ENCODE measurements at regions not wholly inside any gene's neighbourhood (a gene's known extent, or its start where the extent isn't known, plus 50 kb on each side); places are given as distances from the start of the nearest gene placed in this dataset.

DNA sequence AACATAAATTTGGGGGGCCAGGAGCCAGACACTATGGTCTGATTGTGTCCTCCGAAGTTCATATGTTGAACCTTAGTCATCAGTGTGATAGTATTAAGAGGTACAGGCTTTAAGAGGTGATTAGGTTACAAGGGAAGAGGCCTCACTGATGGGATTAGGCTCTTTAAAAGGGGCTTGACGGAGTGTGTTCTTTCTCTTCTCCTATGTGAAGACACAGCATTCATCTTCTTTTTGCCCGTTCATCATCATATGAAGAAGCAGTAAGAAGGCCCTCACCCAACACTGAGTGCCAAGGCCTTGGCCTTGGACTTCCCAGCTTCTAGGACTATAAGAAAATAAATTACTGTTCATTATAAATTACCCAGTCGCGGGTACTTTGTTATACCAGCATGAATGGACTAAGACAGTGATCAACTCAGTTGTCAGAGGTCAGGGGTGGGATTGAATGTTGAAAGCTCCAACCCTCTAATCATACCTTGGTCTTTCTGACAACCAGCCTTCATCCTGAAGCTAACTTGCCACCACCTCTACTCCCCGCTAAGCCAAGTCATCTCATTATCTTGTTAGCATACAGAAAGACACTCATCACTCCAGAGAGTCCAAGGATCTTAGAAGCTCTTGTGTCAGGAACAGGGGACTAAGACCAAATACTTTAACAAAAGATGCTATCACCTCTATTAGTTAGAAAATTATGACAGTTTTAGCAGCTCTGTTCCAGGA lies 543.4 kb upstream of the DIPK2B start:
- in situ Hi-C loops (cut with HindIII; ENCODE audit: extremely low pct_ligation_motif_present, low pct_unique_long_range_greater_than_20kb) = loop anchor here (25.0 kb wide), 1 partner anchor 432 kb away; no protein-coding TSS in a partner anchor
- ATAC-seq = no peak
- CTCF ChIA-PET (ENCODE audit: low intra/inter-chr PET ratio, low total read pairs) = no interaction called here

DNA sequence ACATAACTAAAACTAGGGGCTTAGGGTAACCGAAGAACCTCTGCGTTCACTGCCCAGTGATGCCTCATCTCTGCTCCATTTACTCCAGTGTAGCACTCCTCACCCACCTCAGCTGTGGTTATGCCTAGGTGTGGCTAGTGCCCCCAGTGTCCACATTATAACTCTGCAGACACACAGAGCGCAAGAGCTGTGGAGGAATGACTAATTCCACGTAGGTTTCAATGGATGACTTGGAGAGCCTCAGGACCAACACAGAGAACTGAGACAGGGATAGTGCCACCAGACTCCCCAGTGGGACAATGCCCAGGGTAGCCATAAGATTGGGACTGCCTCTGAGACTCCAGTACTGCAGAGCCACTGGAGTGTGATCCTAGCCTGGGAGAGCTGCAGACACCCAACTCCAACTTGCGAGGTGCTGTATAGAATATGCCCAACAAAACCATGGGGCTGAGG lies 542.4 kb upstream of the DIPK2B start:
- WGBS (ENCODE audit: low lambda C conversion rate) = 90% methylated on average over 4 of the region's 5 CpGs
- Histone ChIP-seq H3K4me1 (ENCODE audit: insufficient read depth, low read length) (no peaks in the 10 kb centered on the region), H3K9me3 (ENCODE audit: low read length) (no peaks in the 10 kb centered on the region), H3K27me3 (ENCODE audit: control insufficient read depth in 1 of 2, insufficient read depth in 2 of 2, low read length in 2 of 2) (no peaks in the 10 kb centered on the region), H3K9ac (ENCODE audit: insufficient read depth, low read depth, low read length) (no peak overlapping the region), H3K27ac (ENCODE audit: extremely low read length, insufficient read depth, low read length) (no peak overlapping the region), H3K4me3 (replicated peaks in 1 of 3; ENCODE audit: insufficient read depth in 1 of 3, low read depth in 2 of 3, low read length in 3 of 3) (no peak overlapping the region), H4K20me1 (ENCODE audit: insufficient read depth, low read length) (no peaks in the 10 kb centered on the region), H3K4me2 (ENCODE audit: low read depth, low read length) (no peak overlapping the region), H2AFZ (ENCODE audit: low read length) (no peak overlapping the region), H3K79me2 (ENCODE audit: insufficient read depth, low read length) (no peaks in the 10 kb centered on the region), H3K36me3 (replicated peaks in 1 of 2; ENCODE audit: control insufficient read depth in 1 of 2, insufficient read depth in 2 of 2, low read length in 2 of 2) (peaks cover 1 to 5% of the 10 kb centered on the region in 2 experiments; a peak in 2 of 5 replicates)
- ChIA-PET POLR2A (no interaction called here), CTCF (ENCODE audit: low intra/inter-chr PET ratio, low total read pairs) (no interaction called here)
- BruUV-seq (replicated peaks) = no TSS peak
- intact Hi-C loops (cut with micrococcal nuclease; ENCODE audit: unreplicated experiment) (no loop called here), in situ Hi-C loops (cut with HindIII; ENCODE audit: extremely low pct_ligation_motif_present, low pct_unique_long_range_greater_than_20kb) (loop anchor here (25.0 kb wide), 1 partner anchor 431 kb away; no protein-coding TSS in a partner anchor)
- ATAC-seq (peak; percentile 90), DNase-seq (ENCODE audit: low spot score) (peak; percentile 12), FAIRE-seq (no peak)
- TF ChIP-seq ZNF234 (CRISPR knock-in tag; conservative IDR thresholded peaks at IDR 0.05) (no peak), IKZF4 (CRISPR knock-in tag; IDR thresholded peaks at IDR 0.05; ENCODE audit: borderline replicate concordance, low read depth, not compliant biosample characterization) (no peak), ATAD3A (CRISPR knock-in tag; IDR thresholded peaks at IDR 0.05) (no peak)
- TF ChIP-seq, protein P1, sequence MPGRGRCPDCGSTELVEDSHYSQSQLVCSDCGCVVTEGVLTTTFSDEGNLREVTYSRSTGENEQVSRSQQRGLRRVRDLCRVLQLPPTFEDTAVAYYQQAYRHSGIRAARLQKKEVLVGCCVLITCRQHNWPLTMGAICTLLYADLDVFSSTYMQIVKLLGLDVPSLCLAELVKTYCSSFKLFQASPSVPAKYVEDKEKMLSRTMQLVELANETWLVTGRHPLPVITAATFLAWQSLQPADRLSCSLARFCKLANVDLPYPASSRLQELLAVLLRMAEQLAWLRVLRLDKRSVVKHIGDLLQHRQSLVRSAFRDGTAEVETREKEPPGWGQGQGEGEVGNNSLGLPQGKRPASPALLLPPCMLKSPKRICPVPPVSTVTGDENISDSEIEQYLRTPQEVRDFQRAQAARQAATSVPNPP (CRISPR knock-in tag; IDR thresholded peaks at IDR 0.05) = no peak
- TF ChIP-seq, protein P2, sequence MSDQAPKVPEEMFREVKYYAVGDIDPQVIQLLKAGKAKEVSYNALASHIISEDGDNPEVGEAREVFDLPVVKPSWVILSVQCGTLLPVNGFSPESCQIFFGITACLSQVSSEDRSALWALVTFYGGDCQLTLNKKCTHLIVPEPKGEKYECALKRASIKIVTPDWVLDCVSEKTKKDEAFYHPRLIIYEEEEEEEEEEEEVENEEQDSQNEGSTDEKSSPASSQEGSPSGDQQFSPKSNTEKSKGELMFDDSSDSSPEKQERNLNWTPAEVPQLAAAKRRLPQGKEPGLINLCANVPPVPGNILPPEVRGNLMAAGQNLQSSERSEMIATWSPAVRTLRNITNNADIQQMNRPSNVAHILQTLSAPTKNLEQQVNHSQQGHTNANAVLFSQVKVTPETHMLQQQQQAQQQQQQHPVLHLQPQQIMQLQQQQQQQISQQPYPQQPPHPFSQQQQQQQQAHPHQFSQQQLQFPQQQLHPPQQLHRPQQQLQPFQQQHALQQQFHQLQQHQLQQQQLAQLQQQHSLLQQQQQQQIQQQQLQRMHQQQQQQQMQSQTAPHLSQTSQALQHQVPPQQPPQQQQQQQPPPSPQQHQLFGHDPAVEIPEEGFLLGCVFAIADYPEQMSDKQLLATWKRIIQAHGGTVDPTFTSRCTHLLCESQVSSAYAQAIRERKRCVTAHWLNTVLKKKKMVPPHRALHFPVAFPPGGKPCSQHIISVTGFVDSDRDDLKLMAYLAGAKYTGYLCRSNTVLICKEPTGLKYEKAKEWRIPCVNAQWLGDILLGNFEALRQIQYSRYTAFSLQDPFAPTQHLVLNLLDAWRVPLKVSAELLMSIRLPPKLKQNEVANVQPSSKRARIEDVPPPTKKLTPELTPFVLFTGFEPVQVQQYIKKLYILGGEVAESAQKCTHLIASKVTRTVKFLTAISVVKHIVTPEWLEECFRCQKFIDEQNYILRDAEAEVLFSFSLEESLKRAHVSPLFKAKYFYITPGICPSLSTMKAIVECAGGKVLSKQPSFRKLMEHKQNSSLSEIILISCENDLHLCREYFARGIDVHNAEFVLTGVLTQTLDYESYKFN (CRISPR knock-in tag; conservative IDR thresholded peaks at IDR 0.05) = no peak

More for the DNA sequence above, 543.4 kb upstream of the DIPK2B start:
- H3K36me3 ChIP-seq (replicated peaks in 1 of 2; ENCODE audit: control insufficient read depth in 1 of 2, insufficient read depth in 2 of 2, low read length in 2 of 2) = peaks cover 1 to 5% of the 10 kb centered on the region in 2 experiments; a peak in 2 of 5 replicates
- H2AFZ ChIP-seq (ENCODE audit: low read length) = no peak overlapping the region
- no peaks in the 10 kb centered on the region for H4K20me1 ChIP-seq (ENCODE audit: insufficient read depth, low read length)
- no peaks in the 10 kb centered on the region for H3K27me3 ChIP-seq (ENCODE audit: control insufficient read depth in 1 of 2, insufficient read depth in 2 of 2, low read length in 2 of 2)
- BruUV-seq (replicated peaks) = no TSS peak
- no peak overlapping the region for H3K9ac ChIP-seq (ENCODE audit: insufficient read depth, low read depth, low read length)
- DNase-seq (ENCODE audit: low spot score) (no peak), FAIRE-seq (no peak)
- intact Hi-C loops (cut with micrococcal nuclease; ENCODE audit: unreplicated experiment) = no loop called here
- no peaks in the 10 kb centered on the region for H3K9me3 ChIP-seq (ENCODE audit: low read length)
- no peaks in the 10 kb centered on the region for H3K79me2 ChIP-seq (ENCODE audit: insufficient read depth, low read length)
- 73% methylated on average over 4 of the region's 6 CpGs for WGBS (ENCODE audit: low lambda C conversion rate)
- no peak overlapping the region for H3K27ac ChIP-seq (ENCODE audit: extremely low read length, insufficient read depth, low read length)
- H3K4me2 ChIP-seq (ENCODE audit: low read depth, low read length) = no peak overlapping the region
- no peak overlapping the region for H3K4me3 ChIP-seq (replicated peaks in 1 of 3; ENCODE audit: insufficient read depth in 1 of 3, low read depth in 2 of 3, low read length in 3 of 3)
- POLR2A ChIA-PET = no interaction called here
- no peaks in the 10 kb centered on the region for H3K4me1 ChIP-seq (ENCODE audit: insufficient read depth, low read length)
- no peak for TF ChIP-seq NFIC (IDR thresholded peaks at IDR 0.05; ENCODE audit: low read length)
- TF ChIP-seq POLR2G (IDR thresholded peaks at IDR 0.05; ENCODE audit: low read depth, low read length) = no peak
- TF ChIP-seq SOX13 (IDR thresholded peaks at IDR 0.05) = no peak
- no peak for TF ChIP-seq SOX13 (CRISPR knock-in tag; conservative IDR thresholded peaks at IDR 0.05 in 1 of 2, IDR thresholded peaks at IDR 0.05 in 1 of 2)
- no peak for TF ChIP-seq ZC3H13 (CRISPR knock-in tag; IDR thresholded peaks at IDR 0.05)
- no peak for TF ChIP-seq ZFP90 (CRISPR knock-in tag; IDR thresholded peaks at IDR 0.05; ENCODE audit: borderline replicate concordance)
- no peak for TF ChIP-seq CHD4 (IDR thresholded peaks at IDR 0.05; ENCODE audit: borderline replicate concordance, low read length)
- TF ChIP-seq GATAD2A (CRISPR knock-in tag; IDR thresholded peaks at IDR 0.05) = no peak
- no peak for TF ChIP-seq ZNF891 (CRISPR knock-in tag; IDR thresholded peaks at IDR 0.05)
- TF ChIP-seq, protein P3, sequence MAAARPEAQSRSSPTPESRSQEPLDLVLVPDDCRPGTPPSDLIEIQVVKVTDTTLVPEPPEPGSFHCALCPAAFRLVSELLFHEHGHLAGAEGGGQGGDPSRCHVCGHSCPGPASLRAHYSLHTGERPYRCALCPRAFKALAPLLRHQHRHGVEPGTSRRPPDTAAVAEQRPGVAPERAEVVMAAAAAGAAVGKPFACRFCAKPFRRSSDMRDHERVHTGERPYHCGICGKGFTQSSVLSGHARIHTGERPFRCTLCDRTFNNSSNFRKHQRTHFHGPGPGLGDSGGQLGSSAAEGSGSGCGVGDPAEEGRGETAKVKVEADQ (CRISPR knock-in tag; IDR thresholded peaks at IDR 0.05; ENCODE audit: borderline replicate concordance) = no peak
